CD4-positive, alpha-beta T cell treated with Interferon alpha-2 for 1 hour (primary cell): ENCODE measurements at regions not wholly inside any gene's neighbourhood (a gene's known extent, or its start where the extent isn't known, plus 50 kb on each side); places are given as distances from the start of the nearest gene placed in this dataset.

Experiments used
- DNase-seq, 2 donors: peaks; one replicate each; pipeline ENCODE4 v3.0.0-alpha.2; 2020 to 2022

DNA sequence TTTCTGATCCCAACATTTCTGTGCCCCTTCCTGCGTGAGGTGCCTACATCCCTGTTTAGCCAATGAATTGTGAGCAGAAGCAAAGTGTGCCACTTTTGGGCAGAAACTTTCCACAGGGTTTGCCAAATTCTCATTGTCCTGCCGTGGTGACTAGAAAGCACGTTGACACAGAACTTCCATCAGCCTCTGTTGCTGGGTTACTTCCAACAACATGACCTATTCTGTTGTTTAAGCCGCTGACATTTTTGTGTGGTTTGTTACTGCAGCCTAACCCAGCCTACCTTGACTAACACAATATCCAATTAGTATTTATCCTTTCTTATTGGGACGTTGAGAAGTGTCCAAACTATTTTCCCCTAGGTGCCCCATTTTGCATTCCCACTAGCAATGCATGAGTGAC, 136.8 kb downstream of the URB2 start:
- DNase-seq: no peak

GRCh38 chr1:229768232-229768631, 142.2 kb downstream of the URB2 start:
- no peak for DNase-seq

GRCh38 chr1:229769006-229769405, 143.0 kb downstream of the URB2 start:
- no peak for DNase-seq

GRCh38 chr1:229769809-229770208, 143.8 kb downstream of the URB2 start:
- DNase-seq: no peak

- no peak for DNase-seq
Measured at GRCh38 chr1:229778794-229779193, 152.7 kb downstream of the URB2 start.

- no peak for DNase-seq
Measured at GRCh38 chr1:229781453-229781852, 155.4 kb downstream of the URB2 start.

DNA sequence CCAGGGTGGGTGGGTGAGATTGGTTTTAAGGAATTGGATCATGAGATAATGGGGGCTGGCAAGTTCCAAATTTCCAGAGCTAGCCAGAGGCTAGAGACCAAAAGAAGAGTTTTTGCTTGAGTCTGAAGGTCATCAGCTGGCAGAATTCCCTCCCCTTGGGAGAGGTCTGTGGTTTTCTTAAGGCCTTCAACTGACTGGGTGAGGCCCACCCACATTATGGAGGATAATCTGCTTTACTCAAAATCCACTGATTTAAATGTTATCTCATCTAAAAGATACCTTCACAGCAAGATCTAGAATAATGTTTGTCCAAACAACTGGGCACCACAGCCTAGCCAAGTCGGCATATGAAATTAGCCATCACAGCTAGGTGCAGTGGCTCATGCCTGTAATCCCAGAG, 156.4 kb downstream of the URB2 start:
- DNase-seq: no peak

GRCh38 chr1:229784834-229785233, 158.8 kb downstream of the URB2 start:
- DNase-seq: no peak

DNA sequence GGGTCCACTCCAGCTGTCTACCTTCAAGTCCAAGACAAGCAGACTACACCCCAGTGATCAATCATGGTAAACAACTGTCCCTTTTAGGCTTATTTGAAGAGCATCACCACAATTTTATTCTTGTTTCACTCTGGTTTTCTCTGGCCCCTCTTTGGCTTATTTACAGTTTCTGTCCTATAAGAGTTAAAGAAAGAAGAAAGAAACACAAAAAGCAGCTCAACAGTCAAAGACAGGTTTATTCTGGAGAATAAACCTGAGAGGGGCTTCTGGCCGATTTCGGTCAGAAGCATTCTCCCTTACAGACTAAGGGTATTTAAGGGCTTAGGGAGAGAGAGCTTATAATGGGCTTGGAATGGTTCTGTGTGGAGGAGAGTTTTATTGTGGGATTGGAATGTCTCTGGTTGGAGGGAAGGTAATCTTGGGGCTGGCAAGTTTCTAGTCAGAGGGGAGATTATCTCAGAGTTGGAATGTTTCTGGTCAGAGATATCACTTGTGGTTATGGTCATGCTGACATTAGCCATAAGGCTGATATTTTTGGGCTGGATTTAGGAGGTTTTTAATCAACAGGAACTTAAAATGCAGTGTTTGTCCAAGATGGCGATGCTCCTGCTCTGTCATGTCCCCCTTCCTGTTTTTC, 161.0 kb downstream of the URB2 start:
- no peak for DNase-seq

GRCh38 chr1:229788004-229788403, 162.0 kb downstream of the URB2 start:
- no peak for DNase-seq

- DNase-seq: no peak
Measured at GRCh38 chr1:229792012-229792975, 166.2 kb downstream of the URB2 start.

- no peak for DNase-seq
Measured at GRCh38 chr1:229793488-229793887, 167.4 kb downstream of the URB2 start.

GRCh38 chr1:229798558-229798957, 172.5 kb downstream of the URB2 start:
- DNase-seq: no peak

DNA sequence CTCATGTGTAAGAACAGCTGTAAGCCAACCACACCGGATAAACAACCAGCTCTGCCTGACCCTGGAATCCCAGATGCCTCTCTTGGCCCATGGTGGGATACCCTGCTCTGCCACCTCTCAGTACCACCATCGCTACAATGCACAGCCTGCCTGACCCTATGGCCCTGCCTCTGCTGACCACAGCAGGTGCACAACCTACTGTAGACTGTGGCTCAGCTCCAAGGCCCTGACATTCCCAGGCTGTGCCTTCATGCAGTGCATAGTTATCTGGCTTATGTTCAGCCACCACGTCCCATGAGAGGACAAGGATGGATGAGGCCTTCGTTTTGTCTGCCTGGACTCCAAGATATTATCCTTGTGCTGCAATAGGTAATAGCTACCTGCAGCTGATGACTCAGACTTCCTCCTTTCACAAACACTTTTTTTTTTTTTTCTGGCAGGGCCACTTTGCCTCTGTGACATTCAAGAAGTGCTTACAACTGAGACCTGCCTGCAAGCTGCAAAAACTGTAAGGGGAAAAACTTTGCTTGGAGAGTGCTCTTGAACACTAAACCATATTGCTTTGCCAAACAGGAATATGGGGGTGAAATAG, 177.7 kb downstream of the URB2 start:
- DNase-seq: no peak

DNA sequence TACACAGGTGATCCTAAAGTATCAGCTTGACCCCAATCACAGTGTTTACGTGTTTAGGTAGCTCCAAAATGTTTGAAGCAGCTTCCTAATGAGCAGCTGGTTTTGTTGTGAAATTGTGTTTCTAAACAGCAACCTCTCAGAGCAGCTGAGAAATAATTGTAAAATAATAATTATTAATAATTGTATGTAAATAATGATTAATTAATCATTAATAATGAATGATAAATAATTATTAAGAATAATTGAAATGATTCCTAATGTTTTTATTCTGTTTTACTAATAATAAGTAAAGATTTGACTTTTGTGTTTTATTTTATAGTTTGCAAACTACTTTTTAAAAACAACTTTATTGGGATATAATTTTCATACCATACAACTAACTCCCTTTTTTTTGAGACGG, 182.2 kb downstream of the URB2 start:
- no peak for DNase-seq

- DNase-seq: no peak
Measured at GRCh38 chr1:229810140-229810539, 184.1 kb downstream of the URB2 start.

GRCh38 chr1:229810961-229811360, 184.9 kb downstream of the URB2 start:
- no peak for DNase-seq

DNA sequence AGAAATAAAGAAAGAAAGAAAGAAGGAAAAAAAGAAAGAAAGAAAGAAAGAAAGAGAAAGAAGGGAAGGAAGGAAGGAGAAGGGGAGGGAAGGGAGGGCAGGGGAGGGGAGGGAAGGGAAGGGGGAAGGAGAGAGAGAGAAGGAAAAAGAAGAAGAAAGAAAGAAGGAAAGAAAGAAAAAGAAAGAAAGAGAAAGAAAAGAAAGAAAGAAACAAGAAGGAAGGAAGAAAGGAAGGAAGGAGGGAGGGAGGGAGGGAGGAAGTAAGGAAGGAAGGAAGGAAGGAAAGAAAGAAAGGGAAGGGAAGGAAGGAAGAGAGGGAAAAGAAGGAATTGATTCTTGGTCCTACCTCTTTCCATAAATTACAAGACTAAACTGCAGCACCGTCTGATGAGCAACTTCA, 186.1 kb downstream of the URB2 start:
- DNase-seq: no peak

- no peak for DNase-seq
Measured at GRCh38 chr1:229812693-229813092, 186.6 kb downstream of the URB2 start.

DNA sequence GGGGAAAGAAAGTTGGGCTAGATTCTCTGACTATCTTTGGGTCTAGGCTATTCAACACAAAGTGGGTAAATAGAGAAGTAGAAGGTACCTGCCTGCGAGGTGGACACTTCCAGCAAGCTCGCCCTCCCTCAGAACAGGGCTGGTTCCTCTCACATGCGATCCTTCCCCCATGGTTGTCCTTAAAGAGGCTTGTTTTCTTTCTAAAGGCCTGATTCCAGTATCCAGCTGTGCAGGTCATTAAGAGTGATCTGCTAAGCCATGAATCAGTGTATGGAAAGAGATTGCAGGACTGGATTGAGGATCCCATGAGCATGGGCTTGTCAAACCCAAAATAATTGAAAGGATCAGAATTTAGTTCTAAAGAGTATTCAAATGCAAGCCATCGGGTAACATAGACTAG, 189.0 kb downstream of the URB2 start:
- DNase-seq: no peak

- no peak for DNase-seq
Measured at GRCh38 chr1:229815961-229816360, 189.9 kb downstream of the URB2 start.

DNA sequence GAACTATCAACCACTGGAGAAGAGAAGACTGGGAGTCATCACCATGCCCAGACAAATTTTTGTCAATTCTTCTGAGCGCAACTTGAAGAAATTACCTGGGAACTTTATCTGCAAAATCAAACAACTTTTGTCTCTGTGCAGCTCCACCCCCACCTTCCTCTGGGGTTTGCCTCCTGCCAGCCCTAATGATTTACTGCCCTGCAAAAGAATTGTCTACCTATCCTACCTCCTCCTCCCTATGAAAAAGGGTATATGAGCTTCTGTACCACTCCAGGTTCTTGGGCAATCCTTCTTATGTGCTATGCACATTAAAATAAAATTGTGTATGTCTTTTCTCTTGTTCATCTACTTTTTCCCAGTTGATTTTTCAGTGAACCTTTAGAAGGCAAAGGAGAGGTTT, 191.9 kb downstream of the URB2 start:
- DNase-seq: no peak

GRCh38 chr1:229819091-229819490, 193.0 kb downstream of the URB2 start:
- no peak for DNase-seq

DNA sequence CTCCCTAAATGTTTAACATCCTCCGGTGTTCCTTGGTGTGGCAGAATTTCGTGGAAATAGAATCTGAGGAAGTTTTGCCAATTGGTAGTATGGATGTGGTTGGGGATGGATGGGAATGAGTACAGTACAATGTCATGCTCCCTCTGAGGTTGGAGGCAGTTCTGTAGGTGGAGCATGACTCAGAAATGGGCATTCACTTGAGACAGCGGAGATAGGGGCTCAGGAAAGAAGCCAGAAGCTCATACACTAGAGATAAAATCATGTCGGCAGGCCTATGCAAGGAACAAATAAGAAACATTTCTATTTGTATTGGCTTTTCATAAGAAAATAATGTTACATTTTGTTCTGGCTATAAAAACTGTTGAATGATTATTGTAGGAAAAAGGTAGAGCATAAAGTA, 196.0 kb downstream of the URB2 start:
- no peak for DNase-seq
